ENCODE measurements at regions not wholly inside any gene's neighbourhood (a gene's known extent, or its start where the extent isn't known, plus 50 kb on each side); places are given as distances from the start of the nearest gene placed in this dataset.

DNA sequence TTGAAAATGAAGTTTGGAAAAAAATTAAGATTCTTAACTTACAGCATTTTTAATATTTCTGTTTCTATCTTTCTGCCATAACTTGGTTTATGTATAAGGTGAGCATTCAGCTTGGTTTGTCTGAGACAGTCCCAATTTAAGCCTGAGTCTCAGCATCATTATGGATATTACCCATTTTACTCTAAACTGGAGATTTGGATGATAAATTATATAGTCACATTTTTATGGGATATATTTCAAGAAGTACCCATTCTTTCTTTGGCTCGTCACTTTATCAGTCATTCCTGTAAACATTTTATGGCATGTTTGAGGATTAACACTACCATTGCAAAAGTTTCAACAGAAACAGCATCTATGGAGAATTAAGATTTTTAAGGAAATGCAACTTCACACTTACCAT lies 1129.0 kb upstream of the PCDH9 start:
- TF ChIP-seq CTCF (IDR thresholded peaks at IDR 0.05) (no peak), EP300 (IDR thresholded peaks at IDR 0.05) (no peak)

Measured in upper lobe of left lung (tissue), 4 donors.